MM.1S (cell line): ENCODE measurements at regions not wholly inside any gene's neighbourhood (a gene's known extent, or its start where the extent isn't known, plus 50 kb on each side); places are given as distances from the start of the nearest gene placed in this dataset.
A peak's percentile ranks its signal among the peaks of the same experiment; 100 is the strongest.

Experiments
- DNase-seq: peaks from one replicate; pipeline ENCODE4 v3.0.0-alpha.2; 2015
- H2AFZ ChIP-seq: fragments of 300-600 bp; sonication (generic); 2 replicates; pipeline ENCODE4 v1.6.0; 2016; ENCODE audit warnings: antibody characterized with exemption, low read length
- H3F3A ChIP-seq: fragments of 300-600 bp; sonication (generic); 2 replicates; pipeline ENCODE4 v1.6.1; 2016; ENCODE audit warnings: mild to moderate bottlenecking, antibody characterized with exemption, low read length, moderate library complexity, mixed read lengths; ENCODE audit not compliant: insufficient read depth
- H3K27ac ChIP-seq: fragments of 300-600 bp; sonication (generic); 2 replicates; pipeline ENCODE4 v1.5.1; 2016; ENCODE audit warnings: mild to moderate bottlenecking, low read length
- H3K27me3 ChIP-seq: fragments of 300-600 bp; sonication (generic); replicated peaks from 2 replicates; pipeline ENCODE4 v1.6.0; 2016; ENCODE audit warnings: low read length; ENCODE audit not compliant: insufficient read depth
- H3K36me3 ChIP-seq: fragments of 300-600 bp; sonication (generic); replicated peaks from 2 replicates; pipeline ENCODE4 v1.6.1; 2016; ENCODE audit warnings: mild to moderate bottlenecking, low read length, mixed read lengths; ENCODE audit not compliant: insufficient read depth
- H3K4me1 ChIP-seq: fragments of 300-600 bp; sonication (generic); 2 replicates; pipeline ENCODE4 v1.6.1; 2016; ENCODE audit warnings: low read length, mixed read lengths
- H3K4me2 ChIP-seq: fragments of 300-600 bp; sonication (generic); 2 replicates; pipeline ENCODE4 v1.6.0; 2016; ENCODE audit warnings: low read depth, low read length
- H3K4me3 ChIP-seq: fragments of 300-600 bp; sonication (generic); 2 replicates; pipeline ENCODE4 v1.5.1; 2016; ENCODE audit warnings: low read length, mixed read lengths
- H3K79me2 ChIP-seq: fragments of 300-600 bp; sonication (generic); 2 replicates; pipeline ENCODE4 v1.6.1; 2016; ENCODE audit warnings: mixed run types, low read length, mixed read lengths
- H3K9ac ChIP-seq: fragments of 300-600 bp; sonication (generic); 2 replicates; pipeline ENCODE4 v1.6.1; 2016; ENCODE audit warnings: low read length, mixed read lengths
- H3K9me2 ChIP-seq: fragments of 300-600 bp; sonication (generic); replicated peaks from 2 replicates; pipeline ENCODE4 v1.6.1; 2016; ENCODE audit warnings: mild to moderate bottlenecking, low read length, mixed read lengths; ENCODE audit not compliant: insufficient read depth
- H3K9me3 ChIP-seq: fragments of 300-600 bp; sonication (generic); replicated peaks from 2 replicates; pipeline ENCODE4 v1.6.1; 2016; ENCODE audit warnings: mild to moderate bottlenecking, low read length, mixed read lengths; ENCODE audit not compliant: insufficient read depth
- H4K20me1 ChIP-seq: fragments of 300-600 bp; sonication (generic); 2 replicates; pipeline ENCODE4 v1.6.1; 2016; ENCODE audit warnings: mild to moderate bottlenecking, low read length, moderate library complexity, mixed read lengths; ENCODE audit not compliant: insufficient read depth
- EZH2 ChIP-seq: fragments of 300-600 bp; sonication (generic); optimal IDR thresholded peaks from 2 replicates; pipeline ENCODE3; 2017; ENCODE audit warnings: low read depth, mild to moderate bottlenecking, antibody characterized with exemption, low read length, mixed read lengths
- EZH2phosphoT487 ChIP-seq: fragments of 300-600 bp; sonication (generic); IDR thresholded peaks from 2 replicates; pipeline ENCODE4 v1.6.1; 2018; ENCODE audit warnings: antibody characterized with exemption, low read length
- TF ChIP-seq, protein P1 (sequence below): fragments of 300-600 bp; sonication (generic); IDR thresholded peaks from 2 replicates; pipeline ENCODE4 v1.5.1; 2016; ENCODE audit warnings: antibody characterized with exemption, low read length, mixed read lengths

GRCh38 chr11:98600103-98600502, 420.6 kb upstream of the CNTN5 start:
- TF ChIP-seq EZH2 (no peak), EZH2phosphoT487 (no peak)
- TF ChIP-seq, protein P1, sequence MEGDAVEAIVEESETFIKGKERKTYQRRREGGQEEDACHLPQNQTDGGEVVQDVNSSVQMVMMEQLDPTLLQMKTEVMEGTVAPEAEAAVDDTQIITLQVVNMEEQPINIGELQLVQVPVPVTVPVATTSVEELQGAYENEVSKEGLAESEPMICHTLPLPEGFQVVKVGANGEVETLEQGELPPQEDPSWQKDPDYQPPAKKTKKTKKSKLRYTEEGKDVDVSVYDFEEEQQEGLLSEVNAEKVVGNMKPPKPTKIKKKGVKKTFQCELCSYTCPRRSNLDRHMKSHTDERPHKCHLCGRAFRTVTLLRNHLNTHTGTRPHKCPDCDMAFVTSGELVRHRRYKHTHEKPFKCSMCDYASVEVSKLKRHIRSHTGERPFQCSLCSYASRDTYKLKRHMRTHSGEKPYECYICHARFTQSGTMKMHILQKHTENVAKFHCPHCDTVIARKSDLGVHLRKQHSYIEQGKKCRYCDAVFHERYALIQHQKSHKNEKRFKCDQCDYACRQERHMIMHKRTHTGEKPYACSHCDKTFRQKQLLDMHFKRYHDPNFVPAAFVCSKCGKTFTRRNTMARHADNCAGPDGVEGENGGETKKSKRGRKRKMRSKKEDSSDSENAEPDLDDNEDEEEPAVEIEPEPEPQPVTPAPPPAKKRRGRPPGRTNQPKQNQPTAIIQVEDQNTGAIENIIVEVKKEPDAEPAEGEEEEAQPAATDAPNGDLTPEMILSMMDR = no peak
- H3F3A ChIP-seq = no peaks in the 10 kb centered on the region
- H3K27me3 ChIP-seq = no peaks in the 10 kb centered on the region
- no peak overlapping the region for H2AFZ ChIP-seq
- no peaks in the 10 kb centered on the region for H3K36me3 ChIP-seq
- no peak overlapping the region for H3K4me2 ChIP-seq
- no peaks in the 10 kb centered on the region for H3K4me1 ChIP-seq
- H4K20me1 ChIP-seq = no peaks in the 10 kb centered on the region
- no peak overlapping the region for H3K27ac ChIP-seq
- H3K9ac ChIP-seq = no peak overlapping the region
- H3K9me3 ChIP-seq = no peaks in the 10 kb centered on the region
- no peaks in the 10 kb centered on the region for H3K79me2 ChIP-seq
- H3K9me2 ChIP-seq = no peaks in the 10 kb centered on the region
- no peak overlapping the region for H3K4me3 ChIP-seq
- DNase-seq = no peak

DNA sequence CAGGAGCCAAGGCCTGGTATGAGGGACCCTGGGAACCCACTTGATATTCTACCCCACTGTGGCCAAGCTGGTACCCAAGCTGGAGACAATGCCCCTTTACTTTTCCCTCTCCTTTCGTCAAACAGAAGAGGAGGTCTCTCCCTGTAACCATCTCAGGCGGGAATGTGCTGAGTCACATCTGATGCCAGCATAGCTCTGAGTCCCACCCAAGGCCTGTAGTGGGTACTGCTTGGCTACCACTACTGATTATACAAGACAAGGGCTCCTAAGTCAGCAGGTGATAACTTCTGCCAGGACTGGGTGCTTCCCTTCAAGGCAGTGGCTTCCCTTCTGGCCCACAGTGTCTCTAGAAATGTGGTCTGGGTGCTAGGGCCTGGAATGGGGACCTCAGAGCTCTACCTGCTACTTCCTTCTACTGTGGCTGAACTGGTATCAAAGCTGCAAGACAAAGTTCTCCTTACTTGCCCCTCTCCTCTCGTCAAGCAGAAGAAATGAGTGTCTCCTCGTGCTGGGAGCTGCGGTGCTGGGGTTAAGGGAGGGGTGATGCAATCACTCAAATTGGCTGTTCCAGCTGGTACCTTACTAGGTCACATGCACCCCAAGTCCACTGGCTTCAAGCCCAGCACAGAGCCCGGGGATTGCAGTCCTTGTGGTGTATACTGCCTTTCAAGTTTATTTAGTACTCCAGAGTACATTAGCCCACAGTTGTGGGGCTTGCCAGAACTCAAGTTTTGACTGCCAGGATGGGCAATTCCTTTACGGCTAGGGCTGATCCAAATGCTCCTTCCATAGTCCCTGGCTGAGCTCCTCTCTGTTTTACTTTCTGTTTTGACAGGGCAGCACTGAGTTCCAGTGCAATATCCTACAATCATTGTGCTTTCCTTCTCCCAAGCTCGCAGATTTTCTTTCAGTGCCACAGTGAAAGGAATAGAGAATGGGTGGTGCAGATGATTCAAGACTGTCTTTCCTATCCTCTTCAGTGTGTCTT, 419.7 kb upstream of the CNTN5 start:
- no peaks in the 10 kb centered on the region for H3K79me2 ChIP-seq
- H3F3A ChIP-seq = no peaks in the 10 kb centered on the region
- H3K9me2 ChIP-seq = no peaks in the 10 kb centered on the region
- no peaks in the 10 kb centered on the region for H3K27me3 ChIP-seq
- no peaks in the 10 kb centered on the region for H3K9me3 ChIP-seq
- H3K4me2 ChIP-seq = peak overlapping the region; percentile 55
- H4K20me1 ChIP-seq = no peaks in the 10 kb centered on the region
- H2AFZ ChIP-seq = peak overlapping the region; percentile 59
- peak overlapping the region; percentile 6; the same call in 1 of the 2 replicates for H3K9ac ChIP-seq
- peak overlapping the region; percentile 49 for H3K4me3 ChIP-seq
- H3K36me3 ChIP-seq = no peaks in the 10 kb centered on the region
- peak; percentile 18 for DNase-seq
- no peak for TF ChIP-seq EZH2
- no peak overlapping the region for H3K27ac ChIP-seq
- H3K4me1 ChIP-seq = no peaks in the 10 kb centered on the region

- H3F3A ChIP-seq = no peaks in the 10 kb centered on the region
- H3K9ac ChIP-seq = no peak overlapping the region
- no peak overlapping the region for H3K4me2 ChIP-seq
- no peak overlapping the region for H3K4me3 ChIP-seq
- no peak for TF ChIP-seq EZH2
- TF ChIP-seq, protein P1 = no peak
- no peak for TF ChIP-seq EZH2phosphoT487
- H4K20me1 ChIP-seq = no peaks in the 10 kb centered on the region
- H2AFZ ChIP-seq = no peak overlapping the region
- no peaks in the 10 kb centered on the region for H3K79me2 ChIP-seq
- H3K27ac ChIP-seq = no peak overlapping the region
- no peaks in the 10 kb centered on the region for H3K9me3 ChIP-seq
- H3K4me1 ChIP-seq = no peaks in the 10 kb centered on the region
- H3K9me2 ChIP-seq = no peaks in the 10 kb centered on the region
- DNase-seq = no peak
- H3K36me3 ChIP-seq = no peaks in the 10 kb centered on the region
- H3K27me3 ChIP-seq = no peaks in the 10 kb centered on the region
These were observed 404.6 kb upstream of the CNTN5 start for GRCh38 chr11:98616098-98616655.

DNA sequence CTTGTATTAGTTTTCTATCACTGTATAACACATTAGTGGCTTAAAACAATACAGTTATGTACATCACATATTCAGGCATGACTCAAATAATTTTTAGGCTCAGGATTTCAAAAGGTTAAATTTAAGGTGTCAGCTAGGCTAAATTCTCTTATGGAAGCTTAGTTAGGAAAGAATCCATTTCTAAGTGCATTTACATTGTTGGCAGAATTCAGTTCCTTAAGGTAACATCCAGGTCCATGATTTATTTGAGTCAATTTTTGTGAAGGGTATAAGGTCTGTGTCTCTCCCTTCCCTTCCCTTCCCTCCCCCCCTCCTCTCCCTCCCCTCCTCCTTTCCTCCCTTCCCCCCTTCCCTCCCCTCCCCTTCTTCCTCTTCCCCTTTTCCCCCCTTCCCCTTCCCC, 399.0 kb upstream of the CNTN5 start:
- H3F3A ChIP-seq = no peaks in the 10 kb centered on the region
- no peaks in the 10 kb centered on the region for H3K27me3 ChIP-seq
- no peak for DNase-seq
- TF ChIP-seq EZH2 (no peak), EZH2phosphoT487 (no peak)
- TF ChIP-seq, protein P1 = no peak
- no peak overlapping the region for H2AFZ ChIP-seq
- no peaks in the 10 kb centered on the region for H3K9me2 ChIP-seq
- no peaks in the 10 kb centered on the region for H3K79me2 ChIP-seq
- no peaks in the 10 kb centered on the region for H3K9me3 ChIP-seq
- H3K36me3 ChIP-seq = no peaks in the 10 kb centered on the region
- no peaks in the 10 kb centered on the region for H4K20me1 ChIP-seq
- H3K27ac ChIP-seq = no peak overlapping the region
- no peaks in the 10 kb centered on the region for H3K4me1 ChIP-seq
- H3K9ac ChIP-seq = no peak overlapping the region
- no peak overlapping the region for H3K4me3 ChIP-seq
- H3K4me2 ChIP-seq = no peak overlapping the region
